ENCODE measurements at regions not wholly inside any gene's neighbourhood (a gene's known extent, or its start where the extent isn't known, plus 50 kb on each side); places are given as distances from the start of the nearest gene placed in this dataset.

GRCh38 chr1:54477153-54477561 lies 70.9 kb upstream of the ACOT11 start:
- H3K27ac ChIP-seq, result no peak overlapping the region
- intact Hi-C loops (cut with DNase I), result no loop called here

GRCh38 chr1:54476530-54477109 lies 70.4 kb upstream of the SSBP3 start:
- H3K9me3 ChIP-seq, result no peaks in the 10 kb centered on the region
- H3K27me3 ChIP-seq, result no peaks in the 10 kb centered on the region
- no peak overlapping the region for H3K27ac ChIP-seq
- no peak for DNase-seq (ENCODE audit: low spot score in 2 of 2)
- TF ChIP-seq CTCF (IDR thresholded peaks at IDR 0.05), result no peak
- H3K4me1 ChIP-seq, result peaks cover 3 to 12% of the 10 kb centered on the region in 2 donors
- intact Hi-C loops (cut with DNase I), result no loop called here
- H3K36me3 ChIP-seq, result no peaks in the 10 kb centered on the region
- H3K4me3 ChIP-seq, result no peak overlapping the region

More at GRCh38 chr1:54477153-54477561, 70.9 kb upstream of the ACOT11 start:
- no peak for DNase-seq (ENCODE audit: low spot score in 2 of 2)
- H3K36me3 ChIP-seq, result no peaks in the 10 kb centered on the region
- peaks cover 3 to 12% of the 10 kb centered on the region in 2 donors for H3K4me1 ChIP-seq
- H3K4me3 ChIP-seq, result no peak overlapping the region
- no peaks in the 10 kb centered on the region for H3K27me3 ChIP-seq
- no peak for TF ChIP-seq CTCF (IDR thresholded peaks at IDR 0.05)
- no peaks in the 10 kb centered on the region for H3K9me3 ChIP-seq

- peak overlapping the region in 1 of 2 donors; percentile 63 for H3K4me3 ChIP-seq
- peaks cover 3 to 12% of the 10 kb centered on the region in 2 donors for H3K4me1 ChIP-seq
- intact Hi-C loops (cut with DNase I), result no loop called here
- DNase-seq (ENCODE audit: low spot score in 2 of 2), result no peak
- no peak for TF ChIP-seq CTCF (IDR thresholded peaks at IDR 0.05)
- no peaks in the 10 kb centered on the region for H3K27me3 ChIP-seq
- H3K27ac ChIP-seq, result no peak overlapping the region
- no peaks in the 10 kb centered on the region for H3K9me3 ChIP-seq
- H3K36me3 ChIP-seq, result no peaks in the 10 kb centered on the region
Measured at GRCh38 chr1:54475946-54476516, 69.8 kb upstream of the SSBP3 start.

GRCh38 chr1:54475357-54475881 lies 69.2 kb upstream of the SSBP3 start:
- Histone ChIP-seq H3K4me1 (peaks cover 3 to 12% of the 10 kb centered on the region in 2 donors), H3K27ac (no peak overlapping the region), H3K9me3 (no peaks in the 10 kb centered on the region), H3K4me3 (peak overlapping the region; percentile 63 to 66), H3K27me3 (no peaks in the 10 kb centered on the region), H3K36me3 (no peaks in the 10 kb centered on the region)
- no peak for DNase-seq (ENCODE audit: low spot score in 2 of 2)
- intact Hi-C loops (cut with DNase I), result no loop called here
- TF ChIP-seq CTCF (IDR thresholded peaks at IDR 0.05), result no peak

GRCh38 chr1:54474310-54475251 lies 68.4 kb upstream of the SSBP3 start:
- peaks cover 3 to 12% of the 10 kb centered on the region in 2 donors for H3K4me1 ChIP-seq
- DNase-seq (ENCODE audit: low spot score in 2 of 2), result no peak
- no peak overlapping the region for H3K27ac ChIP-seq
- intact Hi-C loops (cut with DNase I), result no loop called here
- no peaks in the 10 kb centered on the region for H3K36me3 ChIP-seq
- no peak for TF ChIP-seq CTCF (IDR thresholded peaks at IDR 0.05)
- H3K4me3 ChIP-seq, result peak overlapping the region; percentile 63 to 66
- H3K9me3 ChIP-seq, result no peaks in the 10 kb centered on the region
- H3K27me3 ChIP-seq, result no peaks in the 10 kb centered on the region

Measured in ascending aorta (tissue), 2 donors.